ENCODE measurements at regions not wholly inside any gene's neighbourhood (a gene's known extent, or its start where the extent isn't known, plus 50 kb on each side); places are given as distances from the start of the nearest gene placed in this dataset.

- in situ Hi-C loops (cut with MboI; ENCODE audit: low sequenced_read_pairs): no loop called here
Measured at GRCh38 chr2:41935002-41935401, 112.8 kb upstream of the PKDCC start.

- in situ Hi-C loops (cut with MboI; ENCODE audit: low sequenced_read_pairs): no loop called here
Measured at GRCh38 chr2:41935825-41936224, 112.0 kb upstream of the PKDCC start.

- in situ Hi-C loops (cut with MboI; ENCODE audit: low sequenced_read_pairs): no loop called here
Measured at GRCh38 chr2:41936771-41937463, 110.9 kb upstream of the PKDCC start.

- in situ Hi-C loops (cut with MboI; ENCODE audit: low sequenced_read_pairs): no loop called here
Measured at GRCh38 chr2:41937464-41937906, 110.3 kb upstream of the PKDCC start.

- in situ Hi-C loops (cut with MboI; ENCODE audit: low sequenced_read_pairs): no loop called here
Measured at GRCh38 chr2:41937921-41938708, 109.7 kb upstream of the PKDCC start.

GRCh38 chr2:41940060-41940744 is 107.6 kb upstream of the PKDCC start:
- in situ Hi-C loops (cut with MboI; ENCODE audit: low sequenced_read_pairs): no loop called here

GRCh38 chr2:41940745-41941063 is 107.1 kb upstream of the PKDCC start:
- in situ Hi-C loops (cut with MboI; ENCODE audit: low sequenced_read_pairs): no loop called here

- in situ Hi-C loops (cut with MboI; ENCODE audit: low sequenced_read_pairs): no loop called here
Measured at GRCh38 chr2:41941831-41942230, 106.0 kb upstream of the PKDCC start.

- in situ Hi-C loops (cut with MboI; ENCODE audit: low sequenced_read_pairs): no loop called here
Measured at GRCh38 chr2:41942278-41942677, 105.5 kb upstream of the PKDCC start.

GRCh38 chr2:41943159-41943558 is 104.7 kb upstream of the PKDCC start:
- in situ Hi-C loops (cut with MboI; ENCODE audit: low sequenced_read_pairs): no loop called here

- in situ Hi-C loops (cut with MboI; ENCODE audit: low sequenced_read_pairs): no loop called here
Measured at GRCh38 chr2:41944220-41944880, 103.5 kb upstream of the PKDCC start.

GRCh38 chr2:41947701-41948396 is 100.0 kb upstream of the PKDCC start:
- in situ Hi-C loops (cut with MboI; ENCODE audit: low sequenced_read_pairs): no loop called here

GRCh38 chr2:41948397-41948763 is 99.4 kb upstream of the PKDCC start:
- in situ Hi-C loops (cut with MboI; ENCODE audit: low sequenced_read_pairs): no loop called here

- in situ Hi-C loops (cut with MboI; ENCODE audit: low sequenced_read_pairs): no loop called here
Measured at GRCh38 chr2:41949091-41949882, 98.5 kb upstream of the PKDCC start.

- in situ Hi-C loops (cut with MboI; ENCODE audit: low sequenced_read_pairs): no loop called here
Measured at GRCh38 chr2:41949883-41950665, 97.7 kb upstream of the PKDCC start.

GRCh38 chr2:41950666-41950960 is 97.2 kb upstream of the PKDCC start:
- in situ Hi-C loops (cut with MboI; ENCODE audit: low sequenced_read_pairs): no loop called here

GRCh38 chr2:41954304-41955291 is 93.2 kb upstream of the PKDCC start:
- in situ Hi-C loops (cut with MboI; ENCODE audit: low sequenced_read_pairs): no loop called here

- in situ Hi-C loops (cut with MboI; ENCODE audit: low sequenced_read_pairs): no loop called here
Measured at GRCh38 chr2:41955316-41956043, 92.3 kb upstream of the PKDCC start.
